Neural progenitor cell (in vitro differentiated cells): ENCODE measurements at regions not wholly inside any gene's neighbourhood (a gene's known extent, or its start where the extent isn't known, plus 50 kb on each side); places are given as distances from the start of the nearest gene placed in this dataset.

Experiments
- EZH2 ChIP-seq: fragments of 200-600 bp; sonication (generic); IDR thresholded peaks from 2 replicates; pipeline ENCODE4 v1.6.1; 2017; ENCODE audit warnings: antibody characterized with exemption, mild to moderate bottlenecking, moderate library complexity
- EZH2phosphoT487 ChIP-seq: fragments of 200-600 bp; sonication (generic); IDR thresholded peaks from 2 replicates; pipeline ENCODE4 v1.6.1; 2017; ENCODE audit warnings: antibody characterized with exemption
- TF ChIP-seq, protein P1 (sequence below): fragments of 200-600 bp; sonication (generic); IDR thresholded peaks from 2 replicates; pipeline ENCODE4 v1.5.1; 2017; ENCODE audit warnings: antibody characterized with exemption, mild to moderate bottlenecking

GRCh38 chr11:29507376-29507775 lies 509.5 kb downstream of the KCNA4 start:
- TF ChIP-seq, protein P1, sequence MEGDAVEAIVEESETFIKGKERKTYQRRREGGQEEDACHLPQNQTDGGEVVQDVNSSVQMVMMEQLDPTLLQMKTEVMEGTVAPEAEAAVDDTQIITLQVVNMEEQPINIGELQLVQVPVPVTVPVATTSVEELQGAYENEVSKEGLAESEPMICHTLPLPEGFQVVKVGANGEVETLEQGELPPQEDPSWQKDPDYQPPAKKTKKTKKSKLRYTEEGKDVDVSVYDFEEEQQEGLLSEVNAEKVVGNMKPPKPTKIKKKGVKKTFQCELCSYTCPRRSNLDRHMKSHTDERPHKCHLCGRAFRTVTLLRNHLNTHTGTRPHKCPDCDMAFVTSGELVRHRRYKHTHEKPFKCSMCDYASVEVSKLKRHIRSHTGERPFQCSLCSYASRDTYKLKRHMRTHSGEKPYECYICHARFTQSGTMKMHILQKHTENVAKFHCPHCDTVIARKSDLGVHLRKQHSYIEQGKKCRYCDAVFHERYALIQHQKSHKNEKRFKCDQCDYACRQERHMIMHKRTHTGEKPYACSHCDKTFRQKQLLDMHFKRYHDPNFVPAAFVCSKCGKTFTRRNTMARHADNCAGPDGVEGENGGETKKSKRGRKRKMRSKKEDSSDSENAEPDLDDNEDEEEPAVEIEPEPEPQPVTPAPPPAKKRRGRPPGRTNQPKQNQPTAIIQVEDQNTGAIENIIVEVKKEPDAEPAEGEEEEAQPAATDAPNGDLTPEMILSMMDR, result no peak
- TF ChIP-seq EZH2, result no peak
- no peak for TF ChIP-seq EZH2phosphoT487
